Pancreas (tissue), 10 donors: ENCODE measurements at regions not wholly inside any gene's neighbourhood (a gene's known extent, or its start where the extent isn't known, plus 50 kb on each side); places are given as distances from the start of the nearest gene placed in this dataset.

ENCODE experiments used
- ATAC-seq, 4 donors: fragments of 200-7000 bp; cut with Tn5 transposase; one replicate each; pipeline versions ENCODE4 v1.8.0 to v1.9.1; 2020; ENCODE audit warnings: mild to moderate bottlenecking in 4 of 4, moderate library complexity in 4 of 4
- DNase-seq, 6 donors: peaks; one replicate each; pipeline ENCODE4 v3.0.0-alpha.2; 2020
- FAIRE-seq: peaks from 2 replicates; lab custom pipeline; 2012; peaks lifted over from hg19 to GRCh38; lab: Jason Lieb, UNC
- H3K27ac ChIP-seq, 4 donors: fragments of 200-600 bp; sonication (generic); 1 replicate in 3 of 4; 2 replicates in 1 of 4; pipeline versions ENCODE4 v1.5.0 to v1.8.0; 2020
- H3K27me3 ChIP-seq, 4 donors: fragments of 200-600 bp; one replicate each; pipeline ENCODE4 v1.8.0; 2021
- H3K36me3 ChIP-seq, 3 donors: fragments of 200-600 bp; sonication (generic) in 1 of 3; one replicate each; pipeline versions ENCODE4 v1.5.0 to v1.8.0; 2020 to 2021
- H3K4me1 ChIP-seq, 3 donors: fragments of 200-600 bp; one replicate each; pipeline ENCODE4 v1.8.0; 2021
- H3K4me3 ChIP-seq, 4 donors: fragments of 200-600 bp; sonication (generic) in 2 of 4; one replicate each; pipeline versions ENCODE4 v1.5.0 to v1.8.0; 2020 to 2021
- H3K9me3 ChIP-seq, 4 donors: fragments of 200-600 bp; one replicate each; pipeline ENCODE4 v1.8.0; 2021
- CTCF ChIP-seq, 4 donors: fragments of 200-600 bp; sonication (generic) in 3 of 4; IDR thresholded peaks; one replicate each; pipeline versions ENCODE4 v1.5.0 to v1.8.0; 2021; ENCODE audit warnings: antibody characterized with exemption in 4 of 4
- WGBS, 2 donors: extraction: QIAGEN DNeasy Blood & Tissue Kit; methylation state at CpG; one replicate each; pipeline ENCODE4 v1.1.7; 2013; 5-methylcytosine and 5-hydroxymethylcytosine counted together
- intact Hi-C, 3 donors: fragments of 100-400 bp; cut with DNase I; formaldehyde crosslinking; loops; one replicate each; pipeline versions ENCODE4 v1.11.1 to v1.14.2; 2022
- donor health status: healthy with polysubstance abuse.
- donor health status: DM: no; HTN: no; CAD: no; lungs with moderate emphysema.
- donor health status: DM: no; HTN: no; CAD: no.
- donor health status: control.
- donor health status: control.
- donor health status: Bipolar disorder and iron deficiency.
- donor health status: DM: yes; HTN: yes; CAD: no.
- donor health status: DM: no; HTN: no; CAD: no.
- donor health status: DM: no; HTN: no; CAD: no.
- donor health status: DM: yes; HTN: yes; CAD: no.

GRCh38 chr1:80023358-80023757 is 1016.8 kb upstream of the ADGRL4 start:
- Histone ChIP-seq H3K4me3 (no peak overlapping the region), H3K27ac (no peak overlapping the region), H3K27me3 (no peaks in the 10 kb centered on the region), H3K9me3 (no peaks in the 10 kb centered on the region), H3K36me3 (no peaks in the 10 kb centered on the region), H3K4me1 (peaks cover 0 to 6% (median 0%) of the 10 kb centered on the region in 3 donors)
- intact Hi-C loops = no loop called here
- FAIRE-seq = no peak
- no peak for DNase-seq
- no peak for ATAC-seq
- 87 to 94% methylated on average over 1 of the region's 1 CpG for WGBS, 2 donors
- TF ChIP-seq CTCF (IDR thresholded peaks at IDR 0.05) = no peak

DNA sequence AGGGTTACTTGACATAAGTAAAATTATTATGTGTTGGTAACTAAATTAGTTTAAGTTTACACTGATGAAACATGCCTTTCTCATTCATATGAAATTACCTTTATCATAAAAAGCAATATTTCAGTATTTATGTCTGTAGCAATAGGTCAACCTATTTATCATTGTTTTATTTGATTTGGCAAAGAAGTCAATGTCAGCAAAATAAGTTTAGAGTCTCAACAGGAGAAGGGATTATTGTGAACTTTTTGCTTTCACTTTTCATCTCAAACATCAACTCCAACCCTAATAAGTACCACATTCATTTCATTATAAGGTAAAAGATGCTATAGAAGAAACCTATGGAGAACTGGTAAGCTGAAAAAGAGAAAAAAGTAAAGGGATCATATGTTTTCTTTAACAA is 1015.4 kb upstream of the ADGRL4 start:
- intact Hi-C loops = no loop called here
- Histone ChIP-seq H3K36me3 (no peaks in the 10 kb centered on the region), H3K27me3 (no peaks in the 10 kb centered on the region), H3K4me3 (no peak overlapping the region), H3K27ac (no peak overlapping the region), H3K9me3 (no peaks in the 10 kb centered on the region), H3K4me1 (peaks cover 0 to 6% (median 0%) of the 10 kb centered on the region in 3 donors)
- FAIRE-seq (no peak), DNase-seq (no peak), ATAC-seq (no peak)
- TF ChIP-seq CTCF (IDR thresholded peaks at IDR 0.05) = no peak

DNA sequence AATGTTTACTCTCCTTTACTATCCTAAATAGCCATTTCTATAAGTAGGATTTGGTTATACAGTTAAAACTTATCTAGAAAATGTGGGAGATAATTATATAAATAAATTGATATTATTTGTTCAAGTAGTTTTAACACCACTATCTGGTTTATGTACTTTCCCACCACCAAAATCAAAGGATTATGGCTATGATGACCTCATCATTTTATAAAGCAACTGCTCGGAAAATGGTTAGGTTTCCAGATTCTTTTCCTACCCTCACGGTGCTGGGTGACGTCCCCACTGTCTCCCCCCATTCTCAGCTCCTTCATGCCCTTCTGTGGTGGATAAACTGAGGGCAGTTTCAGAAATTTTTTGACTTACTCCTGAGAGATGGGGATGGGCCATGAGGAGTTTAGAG is 1011.8 kb upstream of the ADGRL4 start:
- peaks cover 0 to 6% (median 0%) of the 10 kb centered on the region in 3 donors for H3K4me1 ChIP-seq
- no peaks in the 10 kb centered on the region for H3K36me3 ChIP-seq
- no peak overlapping the region for H3K4me3 ChIP-seq
- intact Hi-C loops = no loop called here
- H3K27ac ChIP-seq = no peak overlapping the region
- no peaks in the 10 kb centered on the region for H3K9me3 ChIP-seq
- DNase-seq = no peak
- no peak for ATAC-seq
- FAIRE-seq = no peak
- no peaks in the 10 kb centered on the region for H3K27me3 ChIP-seq
- TF ChIP-seq CTCF (IDR thresholded peaks at IDR 0.05) = no peak
- WGBS, 2 donors = 74 to 90% methylated on average over 3 of the region's 3 CpGs

GRCh38 chr1:80008934-80009333 is 1002.4 kb upstream of the ADGRL4 start:
- Histone ChIP-seq H3K4me3 (no peak overlapping the region), H3K4me1 (no peaks in the 10 kb centered on the region), H3K36me3 (no peaks in the 10 kb centered on the region), H3K27ac (no peak overlapping the region), H3K9me3 (no peaks in the 10 kb centered on the region), H3K27me3 (no peaks in the 10 kb centered on the region)
- FAIRE-seq (no peak), ATAC-seq (no peak), DNase-seq (no peak)
- TF ChIP-seq CTCF (IDR thresholded peaks at IDR 0.05) = no peak
- intact Hi-C loops = no loop called here
- 88 to 89% methylated on average over 1 of the region's 1 CpG for WGBS, 2 donors

DNA sequence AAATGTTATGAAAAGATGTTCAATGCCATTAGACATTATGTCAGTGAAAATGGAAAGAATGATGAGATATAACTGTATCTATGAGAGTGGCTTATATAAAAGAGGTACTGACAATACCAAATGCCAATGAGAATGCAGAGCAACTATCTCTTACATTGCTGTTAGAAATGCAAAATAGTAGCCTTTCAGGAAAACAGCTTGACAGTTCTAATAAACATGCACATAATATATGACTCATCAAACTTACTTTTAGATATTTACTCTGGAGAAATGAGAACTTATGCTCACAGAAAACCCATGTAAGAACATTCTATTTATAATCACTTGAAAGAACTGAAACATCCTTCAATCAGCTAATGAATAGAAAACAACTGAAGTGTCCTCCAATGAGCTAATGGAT is 996.7 kb upstream of the ADGRL4 start:
- H3K27ac ChIP-seq = no peak overlapping the region
- DNase-seq (no peak), FAIRE-seq (no peak), ATAC-seq (no peak)
- H3K9me3 ChIP-seq = no peaks in the 10 kb centered on the region
- H3K4me3 ChIP-seq = no peak overlapping the region
- no peaks in the 10 kb centered on the region for H3K27me3 ChIP-seq
- no peaks in the 10 kb centered on the region for H3K36me3 ChIP-seq
- no peak for TF ChIP-seq CTCF (IDR thresholded peaks at IDR 0.05)
- intact Hi-C loops = no loop called here
- no peaks in the 10 kb centered on the region for H3K4me1 ChIP-seq
